ENCODE measurements at regions not wholly inside any gene's neighbourhood (a gene's known extent, or its start where the extent isn't known, plus 50 kb on each side); places are given as distances from the start of the nearest gene placed in this dataset.

DNA sequence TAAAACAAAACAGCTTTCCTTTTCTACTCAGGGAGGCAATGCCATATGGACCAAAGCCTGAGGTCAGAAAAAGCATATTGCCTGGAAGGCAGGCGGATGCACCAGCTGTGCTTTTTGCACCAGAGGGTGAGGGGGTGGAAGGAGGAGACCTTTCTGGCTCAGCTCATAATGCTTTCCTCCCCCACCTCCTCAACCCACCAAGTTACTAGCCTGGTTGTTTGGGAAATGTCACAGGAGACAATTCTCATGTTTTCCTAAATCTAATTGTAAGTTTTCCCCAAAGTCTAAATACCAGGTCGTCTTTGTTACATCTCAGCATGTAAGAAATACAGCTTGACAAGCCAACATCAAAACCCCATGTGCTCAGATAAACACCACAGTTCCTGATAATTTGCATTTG, 72.6 kb upstream of the DMRTA1 start:
- TF ChIP-seq RELA (IDR thresholded peaks at IDR 0.05; ENCODE audit: borderline replicate concordance, partially characterized antibody) (no peak), ESRRA (IDR thresholded peaks at IDR 0.05; ENCODE audit: low read length) (no peak), EP300 (IDR thresholded peaks at IDR 0.05; ENCODE audit: borderline replicate concordance in 1 of 2, control insufficient read depth in 1 of 2, low read depth in 2 of 2, low read length in 2 of 2) (no peak), NFYB (IDR thresholded peaks at IDR 0.05; ENCODE audit: insufficient read depth, low read depth, low read length) (no peak), YY1 (IDR thresholded peaks at IDR 0.05; ENCODE audit: low read depth, low read length) (no peak), SREBF2 (IDR thresholded peaks at IDR 0.05; ENCODE audit: low read length) (no peak), CEBPB (IDR thresholded peaks at IDR 0.05; ENCODE audit: borderline replicate concordance in 1 of 2, low read depth in 2 of 2, low read length in 2 of 2) (no peak), MYC (IDR thresholded peaks at IDR 0.05; ENCODE audit: insufficient read depth, insufficient read length, insufficient replicate concordance, low read length, severe bottlenecking) (no peak)
- TF ChIP-seq, protein P1, sequence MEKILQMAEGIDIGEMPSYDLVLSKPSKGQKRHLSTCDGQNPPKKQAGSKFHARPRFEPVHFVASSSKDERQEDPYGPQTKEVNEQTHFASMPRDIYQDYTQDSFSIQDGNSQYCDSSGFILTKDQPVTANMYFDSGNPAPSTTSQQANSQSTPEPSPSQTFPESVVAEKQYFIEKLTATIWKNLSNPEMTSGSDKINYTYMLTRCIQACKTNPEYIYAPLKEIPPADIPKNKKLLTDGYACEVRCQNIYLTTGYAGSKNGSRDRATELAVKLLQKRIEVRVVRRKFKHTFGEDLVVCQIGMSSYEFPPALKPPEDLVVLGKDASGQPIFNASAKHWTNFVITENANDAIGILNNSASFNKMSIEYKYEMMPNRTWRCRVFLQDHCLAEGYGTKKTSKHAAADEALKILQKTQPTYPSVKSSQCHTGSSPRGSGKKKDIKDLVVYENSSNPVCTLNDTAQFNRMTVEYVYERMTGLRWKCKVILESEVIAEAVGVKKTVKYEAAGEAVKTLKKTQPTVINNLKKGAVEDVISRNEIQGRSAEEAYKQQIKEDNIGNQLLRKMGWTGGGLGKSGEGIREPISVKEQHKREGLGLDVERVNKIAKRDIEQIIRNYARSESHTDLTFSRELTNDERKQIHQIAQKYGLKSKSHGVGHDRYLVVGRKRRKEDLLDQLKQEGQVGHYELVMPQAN (conservative IDR thresholded peaks at IDR 0.05), result no peak
- TF ChIP-seq, protein P2, sequence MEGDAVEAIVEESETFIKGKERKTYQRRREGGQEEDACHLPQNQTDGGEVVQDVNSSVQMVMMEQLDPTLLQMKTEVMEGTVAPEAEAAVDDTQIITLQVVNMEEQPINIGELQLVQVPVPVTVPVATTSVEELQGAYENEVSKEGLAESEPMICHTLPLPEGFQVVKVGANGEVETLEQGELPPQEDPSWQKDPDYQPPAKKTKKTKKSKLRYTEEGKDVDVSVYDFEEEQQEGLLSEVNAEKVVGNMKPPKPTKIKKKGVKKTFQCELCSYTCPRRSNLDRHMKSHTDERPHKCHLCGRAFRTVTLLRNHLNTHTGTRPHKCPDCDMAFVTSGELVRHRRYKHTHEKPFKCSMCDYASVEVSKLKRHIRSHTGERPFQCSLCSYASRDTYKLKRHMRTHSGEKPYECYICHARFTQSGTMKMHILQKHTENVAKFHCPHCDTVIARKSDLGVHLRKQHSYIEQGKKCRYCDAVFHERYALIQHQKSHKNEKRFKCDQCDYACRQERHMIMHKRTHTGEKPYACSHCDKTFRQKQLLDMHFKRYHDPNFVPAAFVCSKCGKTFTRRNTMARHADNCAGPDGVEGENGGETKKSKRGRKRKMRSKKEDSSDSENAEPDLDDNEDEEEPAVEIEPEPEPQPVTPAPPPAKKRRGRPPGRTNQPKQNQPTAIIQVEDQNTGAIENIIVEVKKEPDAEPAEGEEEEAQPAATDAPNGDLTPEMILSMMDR (IDR thresholded peaks at IDR 0.05 in 2 of 3, conservative IDR thresholded peaks at IDR 0.05 in 1 of 3; ENCODE audit: control insufficient read depth in 2 of 3, extremely low read depth in 1 of 3, insufficient read depth in 1 of 3, low read depth in 3 of 3, low read length in 3 of 3), result no peak
